NT2/D1 (cell line): ENCODE measurements at regions not wholly inside any gene's neighbourhood (a gene's known extent, or its start where the extent isn't known, plus 50 kb on each side); places are given as distances from the start of the nearest gene placed in this dataset.

ENCODE experiments used
- DNase-seq: peaks from one replicate; pipeline ENCODE4 v3.0.0-alpha.2; 2011; ENCODE audit warnings: low read depth, low spot score
- H3K27me3 ChIP-seq: 2 replicates; pipeline ENCODE4 v1.6.0; 2011; ENCODE audit warnings: mild to moderate bottlenecking; ENCODE audit not compliant: insufficient read length, insufficient read depth
- H3K36me3 ChIP-seq: 2 replicates; pipeline ENCODE4 v1.6.1; 2011; ENCODE audit warnings: mild to moderate bottlenecking, low read length, mixed read lengths; ENCODE audit not compliant: insufficient read depth, insufficient read length
- H3K4me1 ChIP-seq: 2 replicates; pipeline ENCODE4 v1.5.1; 2011; ENCODE audit not compliant: insufficient read depth, insufficient read length
- H3K4me3 ChIP-seq: 2 replicates; pipeline ENCODE4 v1.5.1; 2011; ENCODE audit warnings: low read depth; ENCODE audit not compliant: insufficient read length
- H3K9ac ChIP-seq: 2 replicates; pipeline ENCODE4 v1.6.0; 2011; ENCODE audit warnings: low read depth; ENCODE audit not compliant: insufficient read length
- H3K9me3 ChIP-seq: 2 replicates; pipeline ENCODE4 v1.5.1; 2011; ENCODE audit warnings: mild to moderate bottlenecking, low read length; ENCODE audit not compliant: insufficient read depth
- SUZ12 ChIP-seq: IDR thresholded peaks from 2 replicates; pipeline ENCODE4 v1.6.1; 2011; ENCODE audit not compliant: insufficient read length, insufficient read depth; ENCODE audit errors: extremely low read depth
- YY1 ChIP-seq: IDR thresholded peaks from 2 replicates; pipeline ENCODE4 v1.6.1; 2011; ENCODE audit not compliant: insufficient read length, insufficient read depth
- ZNF274 ChIP-seq: IDR thresholded peaks from 2 replicates; pipeline ENCODE4 v1.6.1; 2011; ENCODE audit warnings: mild to moderate bottlenecking, low read depth, low read length

DNA sequence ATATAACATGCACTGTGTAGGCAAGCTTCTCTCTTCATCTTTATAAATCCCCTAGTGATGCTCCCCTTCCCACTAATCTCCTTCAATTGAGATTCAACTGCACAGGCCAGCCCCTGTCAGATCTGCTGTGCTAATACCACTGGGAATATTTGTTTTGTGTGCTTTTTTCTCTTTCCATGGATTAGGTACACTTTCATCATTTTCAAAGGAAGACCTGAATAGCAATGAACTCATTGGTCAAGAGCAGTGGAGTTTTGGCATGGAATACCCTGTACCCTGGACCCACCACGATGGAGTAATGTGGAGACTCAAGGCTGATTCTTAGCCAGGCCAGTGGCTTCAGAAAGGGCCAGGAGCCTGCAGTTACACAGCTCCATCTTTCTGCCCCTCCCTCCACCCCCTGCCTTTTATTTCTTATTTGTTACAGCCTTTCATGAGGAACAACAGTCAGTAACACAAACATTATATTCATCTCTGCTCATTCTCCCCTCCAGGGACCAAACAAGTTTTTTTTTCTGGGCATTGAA is 75.4 kb upstream of the KCNG1 start:
- Histone ChIP-seq H3K4me3 (no peak overlapping the region), H3K27me3 (no peaks in the 10 kb centered on the region), H3K9ac (no peak overlapping the region), H3K9me3 (no peaks in the 10 kb centered on the region), H3K36me3 (no peaks in the 10 kb centered on the region), H3K4me1 (peaks cover 4% of the 10 kb centered on the region)
- no peak for TF ChIP-seq ZNF274
- TF ChIP-seq YY1 = no peak
- TF ChIP-seq SUZ12 = no peak
- DNase-seq = no peak

GRCh38 chr20:51097351-51098120 is 74.6 kb upstream of the KCNG1 start:
- H3K9me3 ChIP-seq = no peaks in the 10 kb centered on the region
- TF ChIP-seq SUZ12 (no peak), ZNF274 (no peak), YY1 (no peak)
- no peak overlapping the region for H3K4me3 ChIP-seq
- no peaks in the 10 kb centered on the region for H3K36me3 ChIP-seq
- no peaks in the 10 kb centered on the region for H3K27me3 ChIP-seq
- H3K9ac ChIP-seq = no peak overlapping the region
- H3K4me1 ChIP-seq = peaks cover under 1% of the 10 kb centered on the region
- DNase-seq = no peak

- no peak overlapping the region for H3K9ac ChIP-seq
- TF ChIP-seq ZNF274 = no peak
- TF ChIP-seq SUZ12 = no peak
- DNase-seq = no peak
Measured at GRCh38 chr20:51096582-51097267, 73.8 kb upstream of the KCNG1 start.

DNA sequence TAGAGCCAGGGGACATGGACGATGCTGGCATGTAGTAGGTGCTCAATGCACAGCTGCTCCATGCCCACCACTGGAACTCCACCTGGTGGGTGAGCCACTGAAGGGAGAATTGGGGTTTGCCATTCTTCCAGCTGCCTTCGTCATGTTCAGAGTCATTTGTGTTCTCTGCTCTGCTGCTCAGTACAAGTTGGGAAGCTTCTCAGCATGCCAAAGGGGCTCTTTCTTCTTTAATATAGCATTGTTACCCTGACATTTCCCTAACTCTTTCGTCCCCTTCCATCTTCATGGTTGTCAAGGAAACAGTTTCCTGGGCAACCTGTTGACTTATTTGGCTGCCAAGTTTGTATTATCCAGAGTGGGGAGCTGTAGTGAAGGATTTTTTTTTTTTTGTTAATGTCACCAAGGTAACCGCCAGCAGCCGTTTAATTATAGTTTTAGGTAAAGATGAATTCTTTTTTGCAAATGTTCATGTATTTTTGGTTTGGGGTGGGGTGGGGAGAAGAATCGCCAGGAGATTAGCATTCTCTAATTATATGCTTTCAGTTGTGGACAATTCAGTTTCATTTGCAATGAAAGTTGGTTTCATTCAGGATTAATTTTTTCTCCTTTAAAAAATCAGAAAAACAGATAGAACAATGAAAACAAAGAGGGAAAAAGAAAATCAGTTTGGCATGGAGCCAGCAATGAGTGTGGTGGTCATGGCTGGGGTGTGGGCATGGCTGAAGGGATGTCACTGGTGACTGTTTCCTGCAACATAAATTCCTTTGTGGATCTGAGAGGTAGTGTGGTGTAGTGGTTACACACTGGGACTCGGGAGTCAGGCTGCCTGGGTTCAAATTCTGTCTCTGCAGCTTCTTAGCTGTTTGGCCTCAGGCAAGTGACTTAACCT is 73.0 kb upstream of the KCNG1 start:
- H3K36me3 ChIP-seq = no peaks in the 10 kb centered on the region
- no peak overlapping the region for H3K4me3 ChIP-seq
- no peak for DNase-seq
- H3K9ac ChIP-seq = no peak overlapping the region
- no peaks in the 10 kb centered on the region for H3K9me3 ChIP-seq
- peaks cover 3% of the 10 kb centered on the region for H3K27me3 ChIP-seq
- TF ChIP-seq SUZ12 (no peak), ZNF274 (no peak), YY1 (no peak)
- no peaks in the 10 kb centered on the region for H3K4me1 ChIP-seq

More at GRCh38 chr20:51096582-51097267, 73.8 kb upstream of the KCNG1 start:
- Histone ChIP-seq H3K36me3 (no peaks in the 10 kb centered on the region), H3K4me1 (no peaks in the 10 kb centered on the region), H3K4me3 (no peak overlapping the region), H3K9me3 (no peaks in the 10 kb centered on the region), H3K27me3 (no peaks in the 10 kb centered on the region)

- H3K9me3 ChIP-seq = no peaks in the 10 kb centered on the region
- DNase-seq = no peak
- H3K27me3 ChIP-seq = peaks cover 10% of the 10 kb centered on the region
- no peaks in the 10 kb centered on the region for H3K4me1 ChIP-seq
- no peaks in the 10 kb centered on the region for H3K36me3 ChIP-seq
- no peak for TF ChIP-seq SUZ12
- no peak for TF ChIP-seq ZNF274
- no peak for TF ChIP-seq YY1
- H3K9ac ChIP-seq = no peak overlapping the region
- H3K4me3 ChIP-seq = no peak overlapping the region
Measured at GRCh38 chr20:51094221-51094620, 71.3 kb upstream of the KCNG1 start.

GRCh38 chr20:51093240-51093763 is 70.4 kb upstream of the KCNG1 start:
- Histone ChIP-seq H3K4me3 (no peak overlapping the region), H3K4me1 (no peaks in the 10 kb centered on the region), H3K27me3 (peaks cover 10% of the 10 kb centered on the region), H3K9me3 (no peaks in the 10 kb centered on the region), H3K9ac (no peak overlapping the region), H3K36me3 (no peaks in the 10 kb centered on the region)
- TF ChIP-seq SUZ12 (no peak), ZNF274 (no peak), YY1 (no peak)
- no peak for DNase-seq
